Stimulated activated CD8-positive, alpha-beta memory T cell treated with anti-CD3 and anti-CD28 coated beads, Interleukin-4, amount 100 ng/mL, for 24 hours (primary cell): ENCODE measurements at regions not wholly inside any gene's neighbourhood (a gene's known extent, or its start where the extent isn't known, plus 50 kb on each side); places are given as distances from the start of the nearest gene placed in this dataset.

ENCODE experiments used
- DNase-seq: peaks from one replicate; pipeline ENCODE4 v3.0.0-alpha.2; 2020; ENCODE audit warnings: low read depth

DNA sequence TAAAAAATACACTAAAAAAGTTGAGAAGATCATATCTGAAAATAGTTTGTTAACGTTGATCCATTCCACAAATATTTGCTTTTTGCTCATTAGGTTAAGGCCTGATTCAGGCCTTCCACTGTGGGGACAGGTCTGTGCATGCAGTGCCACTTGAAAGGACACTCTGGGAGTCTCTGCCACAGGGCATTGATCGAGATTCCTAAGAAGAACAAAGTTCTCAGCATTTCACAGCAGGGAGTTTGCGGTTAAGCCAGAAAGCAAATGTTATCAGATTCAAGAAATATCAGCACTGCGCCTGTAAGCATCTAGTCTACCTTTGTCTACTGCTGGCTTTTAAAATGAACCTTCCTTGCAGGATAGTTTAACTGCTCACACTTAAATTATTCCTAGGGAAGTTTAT lies 62.2 kb upstream of the TNIP3 start:
- DNase-seq = no peak

DNA sequence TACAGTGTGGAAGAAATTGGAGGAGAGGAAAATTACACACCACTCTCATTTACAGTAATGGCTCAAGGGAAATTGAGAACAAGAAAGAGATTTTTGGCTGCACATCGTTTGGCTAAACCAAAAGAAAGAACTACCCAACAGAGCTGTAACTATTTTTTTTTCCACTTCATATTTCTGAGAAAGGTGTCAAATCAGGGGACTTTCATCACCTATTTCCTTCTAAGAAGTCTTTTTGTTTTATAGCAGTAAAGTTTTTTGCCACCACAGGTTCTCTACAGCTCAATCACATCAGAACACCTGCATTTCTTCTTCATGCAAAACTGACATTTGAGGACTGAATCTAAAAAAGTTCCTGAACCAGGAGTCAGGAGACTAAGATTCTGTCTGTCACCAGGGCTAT lies 57.5 kb upstream of the TNIP3 start:
- DNase-seq = no peak

DNA sequence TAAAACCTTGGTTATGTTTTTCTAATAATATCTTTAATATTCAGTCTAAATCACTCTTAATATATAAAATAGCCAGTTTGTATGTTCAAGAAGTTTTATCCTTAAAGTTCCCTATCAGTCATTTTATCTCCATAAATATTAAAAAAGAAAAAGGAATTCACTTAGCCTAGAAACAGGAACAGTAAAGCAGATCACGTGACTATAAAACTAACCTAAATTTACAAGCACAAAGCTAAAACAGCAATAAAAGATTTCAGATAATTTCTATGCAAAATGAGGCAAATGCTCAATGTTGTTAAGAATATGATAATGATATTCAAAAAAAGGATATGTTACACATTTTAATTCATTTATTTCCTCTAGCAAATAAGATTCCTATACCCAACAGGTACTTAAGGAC lies 57.1 kb upstream of the TNIP3 start:
- no peak for DNase-seq

DNA sequence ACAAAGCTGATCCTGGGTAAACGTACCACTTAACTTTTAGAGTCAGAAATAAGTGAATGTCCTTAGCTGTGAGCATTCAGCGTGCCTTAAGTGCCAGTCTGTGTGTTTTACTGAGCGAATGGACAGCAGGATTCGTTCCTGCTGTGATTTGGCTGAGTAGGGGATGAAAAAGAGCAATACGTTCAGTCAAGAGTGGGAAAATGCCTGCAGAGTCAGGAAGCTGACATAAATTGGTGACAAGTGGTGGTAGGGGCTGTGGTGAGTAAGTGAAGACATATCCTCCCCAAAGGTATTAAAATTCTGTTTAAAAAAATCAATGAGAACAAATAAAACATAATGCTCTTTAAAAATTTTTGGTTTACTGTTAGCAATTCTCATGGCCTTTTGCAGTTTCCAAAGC lies 56.6 kb upstream of the TNIP3 start:
- no peak for DNase-seq

DNA sequence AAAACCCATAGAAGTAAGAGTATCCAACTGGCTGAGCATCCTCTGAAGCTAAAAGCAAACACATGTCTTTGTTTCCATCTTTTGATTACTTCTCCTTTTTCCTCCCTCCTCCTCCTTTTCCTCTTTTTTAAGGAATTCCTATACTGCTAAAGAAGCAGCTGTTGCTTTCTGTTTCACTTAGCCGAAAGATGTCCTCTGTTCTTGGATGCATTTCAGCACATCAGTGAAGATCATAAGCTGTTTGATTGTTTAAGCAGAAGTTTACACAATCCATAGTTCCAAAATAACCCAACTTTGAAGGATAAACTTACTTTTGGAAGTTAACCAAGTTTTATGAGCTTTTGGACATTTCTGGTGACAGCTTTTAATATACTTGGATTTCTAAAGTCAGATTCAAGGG lies 55.1 kb upstream of the TNIP3 start:
- no peak for DNase-seq

DNA sequence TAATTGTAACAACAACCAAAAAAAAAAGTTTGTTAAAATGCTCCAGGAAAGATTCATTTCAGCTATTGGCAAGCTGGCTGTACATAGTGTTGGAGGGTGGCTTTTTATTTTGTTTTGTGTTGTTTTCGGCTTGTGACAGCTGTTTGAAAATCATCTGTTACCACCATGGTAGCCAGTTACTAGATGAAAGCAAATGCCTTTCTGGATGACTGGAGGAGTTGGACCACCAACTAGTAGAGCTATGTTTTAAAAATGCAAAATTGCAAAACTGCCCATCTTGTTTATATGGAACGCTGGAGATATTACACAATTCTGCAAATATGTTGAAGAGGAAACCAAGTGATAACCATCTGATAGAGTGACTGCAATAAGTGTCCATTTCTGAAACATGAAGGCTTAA lies 53.2 kb upstream of the TNIP3 start:
- DNase-seq = no peak

DNA sequence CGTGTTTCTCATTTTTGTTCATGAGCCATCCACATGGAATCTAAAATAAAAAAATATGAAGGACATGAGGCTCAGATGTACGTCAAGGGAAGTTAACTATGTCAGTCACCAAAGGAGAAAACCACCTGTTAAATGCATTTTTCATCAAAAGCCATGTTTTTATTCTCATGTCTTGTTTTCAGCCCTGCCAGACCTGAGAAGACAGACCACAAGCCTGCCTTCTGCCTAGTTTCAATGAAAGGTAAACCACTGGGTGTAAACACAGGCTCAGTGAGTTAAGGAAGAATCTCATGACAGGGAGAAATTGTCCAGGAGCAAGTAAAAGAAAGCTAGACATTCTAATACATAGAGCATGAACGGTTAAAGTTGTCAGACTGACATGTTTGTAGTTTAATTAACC lies 52.3 kb upstream of the TNIP3 start:
- DNase-seq = no peak

DNA sequence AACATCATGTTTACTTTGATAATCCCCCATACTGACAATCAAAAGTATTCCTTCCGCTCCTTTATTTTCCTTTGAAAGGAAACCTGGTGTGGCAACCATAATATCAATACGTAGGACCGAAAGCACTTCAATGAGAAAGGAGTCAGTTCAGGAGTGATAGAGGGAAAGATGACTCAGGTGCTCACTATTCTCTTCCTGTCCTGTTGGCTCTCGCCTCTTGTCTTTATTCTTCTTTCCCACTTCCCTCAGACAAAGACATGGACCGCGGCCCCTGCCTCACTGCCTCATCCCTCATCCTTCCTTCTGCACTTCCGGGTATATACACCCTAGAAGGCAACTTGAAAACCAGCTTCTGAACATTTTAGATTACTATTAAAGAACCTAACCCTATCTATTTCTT lies 49.8 kb upstream of the TNIP3 start:
- DNase-seq = no peak
